ENCODE measurements at regions not wholly inside any gene's neighbourhood (a gene's known extent, or its start where the extent isn't known, plus 50 kb on each side); places are given as distances from the start of the nearest gene placed in this dataset.

GRCh38 chr20:58038123-58038654 is 190.3 kb downstream of the ANKRD60 start:
- no peak for TF ChIP-seq CTCF (IDR thresholded peaks at IDR 0.05; ENCODE audit: insufficient read depth, low read length)
- TF ChIP-seq SPI1 (IDR thresholded peaks at IDR 0.05; ENCODE audit: borderline replicate concordance, low read depth), result no peak
- no peak for TF ChIP-seq GABPA (IDR thresholded peaks at IDR 0.05; ENCODE audit: low read depth)
- no peak for TF ChIP-seq POLR2AphosphoS5 (IDR thresholded peaks at IDR 0.05; ENCODE audit: low read depth)
- TF ChIP-seq REST (IDR thresholded peaks at IDR 0.05; ENCODE audit: insufficient replicate concordance, low read depth), result no peak
